Renal pelvis (tissue), 1 donor: ENCODE measurements at regions not wholly inside any gene's neighbourhood (a gene's known extent, or its start where the extent isn't known, plus 50 kb on each side); places are given as distances from the start of the nearest gene placed in this dataset.
"Not testable (repeated sequence)": the region's sequence is repeated elsewhere in the genome, so short reads cannot be mapped to it uniquely, and the experiment has no call there.

ENCODE experiments used
- DNase-seq: peaks from one replicate; pipeline ENCODE4 v3.0.0-alpha.2; 2013

- DNase-seq, result peak; percentile 15
These were observed 403.6 kb upstream of the PBX1 start for GRCh38 chr1:164155347-164155746.

GRCh38 chr1:164163289-164163849 is 395.6 kb upstream of the PBX1 start:
- DNase-seq, result no peak

GRCh38 chr1:164165466-164165865 is 393.5 kb upstream of the PBX1 start:
- DNase-seq, result no peak

- DNase-seq, result not testable (repeated sequence)
These were observed 392.5 kb upstream of the PBX1 start for GRCh38 chr1:164166454-164166853.

GRCh38 chr1:164177118-164177517 is 381.9 kb upstream of the PBX1 start:
- no peak for DNase-seq

- no peak for DNase-seq
These were observed 378.2 kb upstream of the PBX1 start for GRCh38 chr1:164180824-164181223.

- DNase-seq, result no peak
These were observed 374.9 kb upstream of the PBX1 start for GRCh38 chr1:164183854-164184635.

GRCh38 chr1:164186881-164187280 is 372.1 kb upstream of the PBX1 start:
- no peak for DNase-seq

- DNase-seq, result peak; percentile 15
These were observed 370.5 kb upstream of the PBX1 start for GRCh38 chr1:164188497-164188896.

- no peak for DNase-seq
These were observed 367.8 kb upstream of the PBX1 start for GRCh38 chr1:164191191-164191590.

- DNase-seq, result no peak
These were observed 348.7 kb upstream of the PBX1 start for GRCh38 chr1:164210211-164210739.

GRCh38 chr1:164223378-164223777 is 335.6 kb upstream of the PBX1 start:
- DNase-seq, result no peak

GRCh38 chr1:164225011-164225410 is 334.0 kb upstream of the PBX1 start:
- DNase-seq, result no peak

GRCh38 chr1:164226977-164227376 is 332.0 kb upstream of the PBX1 start:
- no peak for DNase-seq

GRCh38 chr1:164228928-164229327 is 330.1 kb upstream of the PBX1 start:
- peak; percentile 7 for DNase-seq

GRCh38 chr1:164233149-164233548 is 325.8 kb upstream of the PBX1 start:
- no peak for DNase-seq

- DNase-seq, result no peak
These were observed 318.9 kb upstream of the PBX1 start for GRCh38 chr1:164240081-164240480.

GRCh38 chr1:164250365-164250764 is 308.6 kb upstream of the PBX1 start:
- DNase-seq, result no peak

GRCh38 chr1:164256456-164256855 is 302.5 kb upstream of the PBX1 start:
- DNase-seq, result no peak

- DNase-seq, result no peak
These were observed 297.2 kb upstream of the PBX1 start for GRCh38 chr1:164261691-164262240.

GRCh38 chr1:164263540-164263939 is 295.4 kb upstream of the PBX1 start:
- no peak for DNase-seq

- DNase-seq, result no peak
These were observed 293.8 kb upstream of the PBX1 start for GRCh38 chr1:164265232-164265631.

- no peak for DNase-seq
These were observed 286.8 kb upstream of the PBX1 start for GRCh38 chr1:164272156-164272555.
